NCI-H2171 (cell line): ENCODE measurements at regions not wholly inside any gene's neighbourhood (a gene's known extent, or its start where the extent isn't known, plus 50 kb on each side); places are given as distances from the start of the nearest gene placed in this dataset.

Experiments
- DNase-seq: peaks from one replicate; lab custom pipeline; 2025; lab: John Stamatoyannopoulos, UW

DNA sequence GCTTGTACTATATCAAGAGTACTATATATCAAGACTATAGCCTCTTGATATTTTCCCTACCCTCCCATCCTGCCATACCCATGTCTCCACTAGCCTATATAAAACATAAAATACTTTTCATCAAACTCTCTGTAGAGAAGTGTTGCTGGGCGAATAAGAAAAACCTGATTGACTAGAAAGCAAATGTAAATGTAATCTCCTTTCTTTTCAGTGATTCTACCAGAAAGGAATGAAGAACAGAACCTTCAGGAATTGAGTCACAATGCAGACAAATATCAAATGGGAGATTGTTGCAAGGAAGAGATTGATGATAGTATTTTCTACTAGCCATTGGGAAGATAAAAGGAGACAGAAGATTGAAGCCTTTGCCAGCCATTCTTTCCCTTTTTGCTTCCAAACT lies 89.2 kb downstream of the KCNRG start:
- no peak for DNase-seq

DNA sequence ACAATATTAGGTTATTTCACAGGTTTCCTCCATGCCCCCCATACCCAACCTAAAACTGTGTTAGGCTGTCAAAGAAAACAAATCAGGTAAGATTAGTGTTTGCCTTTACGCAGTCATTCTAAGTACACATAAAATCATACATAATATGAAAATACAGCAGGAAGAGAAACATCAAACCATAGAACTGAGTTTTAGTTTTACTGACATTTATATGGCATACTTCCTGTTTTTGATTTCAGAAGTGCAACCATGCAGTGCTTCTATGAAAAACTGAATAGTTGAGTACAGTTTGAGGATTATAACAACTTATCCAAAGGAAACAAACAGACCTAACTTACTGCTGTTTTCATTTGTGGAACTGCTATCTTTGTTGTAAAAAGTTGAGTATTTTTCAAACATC lies 91.3 kb downstream of the KCNRG start:
- DNase-seq, result no peak

DNA sequence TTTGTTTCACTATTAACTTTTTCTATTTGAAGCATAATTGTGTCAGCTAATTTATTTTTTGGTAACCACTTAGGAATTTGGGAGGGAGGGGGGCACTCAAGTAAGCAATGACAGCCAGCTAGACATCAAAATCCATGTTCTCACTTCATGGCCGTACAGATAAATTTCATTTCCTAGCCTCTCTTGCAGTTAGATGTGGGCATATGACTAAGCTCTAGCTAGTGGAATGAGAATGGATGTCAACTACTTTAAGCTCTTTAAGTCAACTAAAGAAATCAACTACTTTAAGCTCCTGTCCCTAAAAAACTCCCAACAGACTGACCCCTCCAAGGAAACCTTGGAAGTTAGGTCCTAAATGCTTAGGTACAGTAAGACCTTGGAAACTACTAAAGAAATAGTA lies 92.0 kb downstream of the KCNRG start:
- DNase-seq, result no peak

- DNase-seq, result no peak
These were observed 99.7 kb downstream of the KCNRG start for GRCh38 chr13:50114961-50115360.

DNA sequence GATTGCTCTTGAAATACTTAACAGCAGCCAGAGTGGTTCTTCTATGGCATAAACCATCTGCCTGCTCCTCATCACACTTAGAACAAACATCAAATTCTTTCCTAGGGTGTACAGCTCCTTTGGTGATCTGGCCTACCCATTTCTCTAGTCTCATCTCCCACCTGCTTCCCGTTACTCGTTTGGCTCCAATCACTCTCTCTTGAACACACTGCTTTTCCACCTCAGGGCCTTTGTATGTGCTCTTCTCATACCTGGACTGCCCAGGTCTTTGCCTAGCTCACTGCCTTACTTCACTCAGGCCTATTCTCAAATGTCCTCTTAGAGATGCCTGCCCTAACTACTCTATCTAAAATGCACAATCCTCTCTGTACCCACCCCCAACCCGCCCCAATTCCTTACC lies 100.5 kb downstream of the KCNRG start:
- DNase-seq, result no peak

DNA sequence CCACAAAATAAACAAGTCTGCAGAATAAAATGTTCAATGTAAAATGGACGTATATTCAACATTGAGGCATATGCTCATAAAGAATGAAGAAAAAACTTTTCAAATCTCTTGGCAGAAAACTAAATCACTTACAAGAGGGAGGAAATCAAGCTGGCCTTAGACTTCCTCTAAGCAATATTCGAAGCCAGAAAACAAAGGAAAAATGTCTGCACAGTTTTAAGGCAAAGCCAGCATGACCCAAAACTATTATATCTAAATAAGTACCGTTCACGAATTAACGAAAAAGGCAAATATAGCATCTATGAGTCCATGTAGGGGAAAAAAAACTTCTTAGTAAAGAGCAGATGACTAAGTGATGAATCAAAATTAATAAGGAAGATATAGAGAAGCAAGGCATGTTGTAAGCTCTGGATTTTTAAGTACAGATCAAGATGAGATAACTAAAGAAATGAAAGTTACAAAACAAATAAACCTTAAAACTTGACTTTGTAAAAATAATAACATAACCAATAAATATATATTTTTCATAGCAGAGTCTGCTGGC lies 101.3 kb downstream of the KCNRG start:
- DNase-seq, result no peak

- DNase-seq, result peak; percentile 35
These were observed 104.3 kb downstream of the KCNRG start for GRCh38 chr13:50119591-50119990.

- no peak for DNase-seq
These were observed 107.2 kb downstream of the KCNRG start for GRCh38 chr13:50122455-50122854.

GRCh38 chr13:50123002-50123401 lies 107.8 kb downstream of the KCNRG start:
- DNase-seq, result no peak

GRCh38 chr13:50123515-50123861 lies 108.2 kb downstream of the KCNRG start:
- no peak for DNase-seq

- peak; percentile 64 for DNase-seq
These were observed 108.8 kb downstream of the KCNRG start for GRCh38 chr13:50123862-50124535.

- DNase-seq, result peak; percentile 95
These were observed 109.5 kb downstream of the KCNRG start for GRCh38 chr13:50124536-50125303.

- DNase-seq, result no peak
These were observed 110.0 kb downstream of the KCNRG start for GRCh38 chr13:50125304-50125553.

DNA sequence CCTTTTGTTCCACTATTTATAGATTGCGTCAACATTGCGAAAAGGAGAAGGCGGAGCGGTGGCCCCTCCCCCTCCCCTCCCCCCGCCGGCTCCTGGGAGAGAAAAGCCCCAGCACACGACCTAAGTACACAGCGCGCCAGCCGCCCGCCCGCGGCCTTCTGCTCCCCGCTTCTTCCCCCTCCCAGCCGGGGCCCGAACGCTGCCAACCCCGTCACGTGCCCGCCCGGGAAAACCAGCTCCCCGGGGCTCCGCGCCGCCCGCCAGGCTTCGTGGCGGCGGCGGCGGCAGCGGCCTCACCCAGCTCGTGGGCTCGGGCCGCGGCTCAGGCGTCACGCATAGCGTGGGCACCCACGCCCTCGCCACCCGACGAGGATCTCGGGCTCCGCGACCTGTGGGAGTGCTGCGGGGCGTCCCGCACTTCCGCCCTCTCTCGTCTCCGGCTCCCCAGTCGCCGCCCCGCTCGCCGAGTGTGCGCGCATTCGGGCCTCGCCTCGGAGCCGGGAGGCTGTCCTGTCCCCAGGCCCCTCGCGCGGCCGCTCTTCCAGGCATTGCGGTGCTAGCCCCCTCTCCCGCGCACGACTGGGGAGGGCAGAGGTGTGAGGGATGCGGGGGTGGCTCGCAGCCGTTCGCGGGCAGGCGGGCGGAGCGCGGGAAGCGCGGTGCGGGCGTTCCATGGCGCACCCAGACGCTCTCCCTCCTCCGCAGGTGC lies 110.5 kb downstream of the KCNRG start:
- DNase-seq, result peak; percentile 95

- no peak for DNase-seq
These were observed 111.2 kb downstream of the KCNRG start for GRCh38 chr13:50126263-50126992.

GRCh38 chr13:50126993-50127725 lies 111.9 kb downstream of the KCNRG start:
- no peak for DNase-seq

GRCh38 chr13:50127726-50128291 lies 112.6 kb downstream of the KCNRG start:
- no peak for DNase-seq

GRCh38 chr13:50128428-50128931 lies 113.2 kb downstream of the KCNRG start:
- no peak for DNase-seq

DNA sequence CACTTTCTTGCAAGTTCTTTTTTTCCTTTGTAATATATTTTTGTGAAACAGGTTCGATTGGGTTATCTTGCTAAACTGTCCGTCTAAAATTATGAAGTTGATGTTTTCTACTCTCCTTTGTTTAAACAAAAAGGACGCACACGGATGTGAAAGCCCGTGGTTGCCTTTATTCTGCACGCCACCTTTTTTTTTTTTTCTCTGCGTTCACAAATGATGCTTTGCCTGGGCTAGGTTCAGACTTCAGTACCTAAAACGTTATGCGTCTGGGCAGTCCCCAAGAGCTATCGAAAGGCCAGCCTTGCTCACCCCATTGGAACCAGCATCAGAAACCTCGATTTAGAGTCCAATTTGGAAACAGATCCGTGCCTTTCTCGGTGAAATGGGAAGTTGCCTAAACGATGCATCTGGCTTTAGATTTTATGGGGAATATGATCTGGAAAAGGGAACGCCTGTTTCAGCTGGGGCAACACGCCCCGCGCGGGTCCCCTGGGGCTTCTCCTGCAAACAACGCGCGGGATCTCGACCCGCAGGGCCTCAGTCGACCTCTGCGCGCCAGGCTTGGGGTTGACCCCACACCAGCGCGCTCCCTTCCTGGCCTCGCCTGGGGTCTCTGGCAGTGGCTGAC lies 113.9 kb downstream of the KCNRG start:
- peak; percentile 78 for DNase-seq

GRCh38 chr13:50129706-50130122 lies 114.5 kb downstream of the KCNRG start:
- peak; percentile 64 for DNase-seq
